Prostate gland (tissue), 2 donors: ENCODE measurements at regions not wholly inside any gene's neighbourhood (a gene's known extent, or its start where the extent isn't known, plus 50 kb on each side); places are given as distances from the start of the nearest gene placed in this dataset.

ENCODE experiments used
- DNase-seq: peaks from one replicate; pipeline ENCODE4 v3.0.0-alpha.2; 2019; ENCODE audit warnings: low spot score
- H3K27ac ChIP-seq, 2 donors: fragments of 200-600 bp; sonication (generic); 2 replicates each; pipeline ENCODE4 v1.5.1; 2017 to 2019
- H3K27me3 ChIP-seq: fragments of 200-600 bp; sonication (generic); replicated peaks from 2 replicates; pipeline ENCODE4 v1.5.1; 2019; ENCODE audit not compliant: insufficient read depth
- H3K36me3 ChIP-seq, 2 donors: fragments of 200-600 bp; sonication (generic); 1 replicate in 1 of 2; 2 replicates in 1 of 2; pipeline versions ENCODE4 v1.5.1 to v1.8.1; 2017 to 2019
- H3K4me1 ChIP-seq: fragments of 200-600 bp; sonication (generic); replicated peaks from 2 replicates; pipeline ENCODE4 v1.5.1; 2019
- H3K4me3 ChIP-seq, 2 donors: fragments of 200-600 bp; sonication (generic); 2 replicates each; pipeline ENCODE4 v1.5.1; 2017 to 2019
- H3K9me3 ChIP-seq: fragments of 200-600 bp; sonication (generic); 2 replicates; pipeline ENCODE4 v1.5.1; 2017
- POLR2A ChIP-seq: fragments of 450-650 bp; IDR thresholded peaks from one replicate; pipeline ENCODE4 v1.6.1; 2016; ENCODE audit warnings: antibody characterized with exemption, mild to moderate bottlenecking
- POLR2AphosphoS5 ChIP-seq: sonication (generic); formaldehyde crosslinking; IDR thresholded peaks from one replicate; pipeline ENCODE4 v1.6.1; 2017; ENCODE audit warnings: antibody characterized with exemption
- WGBS: methylation state at CpG from one replicate; pipeline ENCODE4 v1.1.5; 2018; 5-methylcytosine and 5-hydroxymethylcytosine counted together
- intact Hi-C: fragments of 100-400 bp; cut with DNase I; formaldehyde crosslinking; loops from one replicate; pipeline ENCODE4 v1.14.2; 2022
- TF ChIP-seq, protein P1 (sequence below), 4 experiments: fragments of 200-600 bp in 2 of 4; fragments of 450-650 bp in 2 of 4; sonication (generic) in 2 of 4; IDR thresholded peaks; 1 replicate in 3 of 4; 2 replicates in 1 of 4; pipeline ENCODE4 v1.5.1; 2016 to 2019; ENCODE audit warnings: antibody characterized with exemption in 4 of 4, mild to moderate bottlenecking in 2 of 4, moderate library complexity in 2 of 4

- Histone ChIP-seq H3K27ac (no peak overlapping the region), H3K4me3 (no peak overlapping the region), H3K27me3 (no peaks in the 10 kb centered on the region), H3K9me3 (no peaks in the 10 kb centered on the region), H3K4me1 (no peaks in the 10 kb centered on the region), H3K36me3 (no peaks in the 10 kb centered on the region)
- TF ChIP-seq, protein P1, sequence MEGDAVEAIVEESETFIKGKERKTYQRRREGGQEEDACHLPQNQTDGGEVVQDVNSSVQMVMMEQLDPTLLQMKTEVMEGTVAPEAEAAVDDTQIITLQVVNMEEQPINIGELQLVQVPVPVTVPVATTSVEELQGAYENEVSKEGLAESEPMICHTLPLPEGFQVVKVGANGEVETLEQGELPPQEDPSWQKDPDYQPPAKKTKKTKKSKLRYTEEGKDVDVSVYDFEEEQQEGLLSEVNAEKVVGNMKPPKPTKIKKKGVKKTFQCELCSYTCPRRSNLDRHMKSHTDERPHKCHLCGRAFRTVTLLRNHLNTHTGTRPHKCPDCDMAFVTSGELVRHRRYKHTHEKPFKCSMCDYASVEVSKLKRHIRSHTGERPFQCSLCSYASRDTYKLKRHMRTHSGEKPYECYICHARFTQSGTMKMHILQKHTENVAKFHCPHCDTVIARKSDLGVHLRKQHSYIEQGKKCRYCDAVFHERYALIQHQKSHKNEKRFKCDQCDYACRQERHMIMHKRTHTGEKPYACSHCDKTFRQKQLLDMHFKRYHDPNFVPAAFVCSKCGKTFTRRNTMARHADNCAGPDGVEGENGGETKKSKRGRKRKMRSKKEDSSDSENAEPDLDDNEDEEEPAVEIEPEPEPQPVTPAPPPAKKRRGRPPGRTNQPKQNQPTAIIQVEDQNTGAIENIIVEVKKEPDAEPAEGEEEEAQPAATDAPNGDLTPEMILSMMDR (IDR thresholded peaks at IDR 0.05): no peak
- TF ChIP-seq POLR2A (no peak), POLR2AphosphoS5 (no peak)
- 41% methylated on average over 1 of the region's 1 CpG for WGBS
- intact Hi-C loops: no loop called here
- no peak for DNase-seq
Measured at GRCh38 chr5:167888393-167888792, 403.1 kb upstream of the WWC1 start.

GRCh38 chr5:167889276-167889675, 402.2 kb upstream of the WWC1 start:
- H3K4me1 ChIP-seq: no peaks in the 10 kb centered on the region
- H3K27me3 ChIP-seq: no peaks in the 10 kb centered on the region
- H3K9me3 ChIP-seq: no peaks in the 10 kb centered on the region
- H3K27ac ChIP-seq: no peak overlapping the region
- TF ChIP-seq, protein P1 (IDR thresholded peaks at IDR 0.05): no peak
- H3K36me3 ChIP-seq: no peaks in the 10 kb centered on the region
- intact Hi-C loops: no loop called here
- DNase-seq: no peak
- no peak overlapping the region for H3K4me3 ChIP-seq
- WGBS: 74% methylated on average over 9 of the region's 9 CpGs

DNA sequence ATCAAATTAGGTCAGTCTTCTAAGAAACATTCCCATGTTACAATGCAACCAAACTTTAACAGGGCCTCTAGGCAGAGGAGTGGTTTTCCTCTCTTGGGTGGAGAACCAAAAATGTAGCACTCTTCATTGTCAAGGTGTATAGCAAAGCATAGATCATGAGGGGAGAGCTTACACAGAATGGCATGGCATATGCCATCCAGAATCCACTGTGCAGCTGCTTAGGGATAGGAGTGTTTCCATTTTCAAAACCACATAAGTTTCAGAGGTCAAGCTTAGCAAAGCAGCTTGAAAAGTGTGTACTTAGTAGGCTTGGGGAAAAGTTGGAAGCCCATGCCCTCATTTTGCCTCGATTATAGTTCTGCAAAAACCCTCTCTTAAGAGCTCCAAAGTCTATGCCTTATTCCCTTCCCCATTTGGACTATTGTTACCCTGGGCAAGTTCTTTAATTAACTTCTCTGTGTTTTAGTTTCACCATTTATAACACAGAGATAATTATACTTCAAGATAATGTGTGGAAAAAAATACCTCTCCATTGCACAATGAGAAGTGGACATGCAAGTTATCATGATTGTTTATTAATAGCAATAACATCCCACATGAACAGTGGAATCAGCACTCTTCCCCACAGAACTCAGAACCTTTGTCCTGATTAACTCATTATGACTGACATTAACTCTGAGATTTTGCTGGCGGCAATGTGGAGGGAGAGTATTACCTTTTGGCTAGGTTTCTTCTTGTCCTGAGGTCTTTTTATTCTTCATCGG, 398.9 kb upstream of the WWC1 start:
- Histone ChIP-seq H3K27ac (no peak overlapping the region), H3K4me3 (no peak overlapping the region), H3K36me3 (no peaks in the 10 kb centered on the region), H3K9me3 (no peaks in the 10 kb centered on the region), H3K27me3 (no peaks in the 10 kb centered on the region), H3K4me1 (no peaks in the 10 kb centered on the region)
- intact Hi-C loops: no loop called here
- WGBS: 90% methylated on average over 3 of the region's 3 CpGs
- TF ChIP-seq POLR2A: no peak
- TF ChIP-seq POLR2AphosphoS5: no peak
- TF ChIP-seq, protein P1 (IDR thresholded peaks at IDR 0.05): no peak
- no peak for DNase-seq

DNA sequence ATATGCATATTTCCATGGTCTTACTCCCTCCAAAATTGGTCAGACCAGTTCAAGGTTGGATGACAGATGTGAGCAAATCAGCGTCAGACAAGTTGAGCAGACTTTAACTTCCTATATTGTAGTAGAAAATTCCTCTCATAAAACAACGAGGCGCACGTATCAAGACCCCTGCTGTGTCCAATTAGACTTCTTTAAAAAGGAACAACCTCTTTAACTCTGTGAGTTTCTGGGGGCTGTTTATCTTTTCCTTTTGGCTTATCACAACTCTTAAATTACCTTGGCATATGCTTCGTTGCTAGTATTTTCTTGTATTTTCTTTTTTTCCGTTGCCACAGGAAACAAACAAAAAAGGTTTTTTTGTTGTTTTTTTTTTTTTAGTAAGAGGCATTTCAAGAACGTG, 398.2 kb upstream of the WWC1 start:
- no peak overlapping the region for H3K27ac ChIP-seq
- no peak for TF ChIP-seq POLR2A
- TF ChIP-seq, protein P1 (IDR thresholded peaks at IDR 0.05): no peak
- intact Hi-C loops: no loop called here
- no peak overlapping the region for H3K4me3 ChIP-seq
- WGBS: 80% methylated on average over 7 of the region's 7 CpGs
- H3K9me3 ChIP-seq: no peaks in the 10 kb centered on the region
- no peaks in the 10 kb centered on the region for H3K4me1 ChIP-seq
- DNase-seq: no peak
- H3K27me3 ChIP-seq: no peaks in the 10 kb centered on the region
- H3K36me3 ChIP-seq: no peaks in the 10 kb centered on the region

DNA sequence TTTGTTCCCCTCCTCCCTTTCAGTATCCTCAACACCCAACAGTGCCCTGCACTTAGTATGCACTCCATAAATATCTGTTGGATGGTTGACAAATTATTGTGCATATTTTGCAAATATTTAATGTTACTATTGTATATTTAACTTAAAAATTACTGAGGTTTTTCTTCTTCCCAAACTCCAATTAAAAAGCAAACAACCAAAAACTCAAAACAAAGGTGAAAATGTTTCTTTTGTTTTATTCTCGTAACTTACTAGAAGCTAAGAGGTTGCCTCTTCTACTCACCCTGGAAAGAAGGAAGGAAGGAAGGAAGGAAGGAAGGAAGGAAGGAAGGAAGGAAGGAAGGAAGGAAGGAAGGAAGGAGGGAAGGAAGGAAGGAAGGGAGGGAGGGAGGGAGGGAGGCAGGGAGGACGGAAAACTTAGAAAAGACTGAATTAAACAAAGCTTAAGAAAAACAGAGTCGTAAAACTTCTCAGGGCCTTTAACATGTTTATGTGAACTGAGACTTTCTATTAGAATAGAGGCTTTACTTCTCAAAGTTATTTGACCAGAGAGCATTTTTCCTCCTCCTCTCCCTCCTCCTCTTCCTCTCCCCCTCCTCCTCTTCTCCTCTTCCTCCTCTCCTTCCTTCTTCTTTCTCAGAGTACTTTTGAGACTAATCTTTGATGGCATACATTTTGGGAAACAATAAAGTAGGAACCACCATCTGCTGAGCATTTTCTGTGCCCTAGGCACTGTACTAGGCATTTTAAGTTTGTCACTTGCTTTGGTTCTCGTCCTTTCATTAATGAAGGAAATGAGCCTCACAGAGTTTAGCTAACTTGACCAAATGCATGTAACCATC, 396.6 kb upstream of the WWC1 start:
- Histone ChIP-seq H3K36me3 (no peaks in the 10 kb centered on the region), H3K27ac (no peak overlapping the region), H3K9me3 (no peaks in the 10 kb centered on the region), H3K4me3 (no peak overlapping the region), H3K4me1 (no peaks in the 10 kb centered on the region), H3K27me3 (no peaks in the 10 kb centered on the region)
- intact Hi-C loops: no loop called here
- TF ChIP-seq, protein P1 (IDR thresholded peaks at IDR 0.05): no peak
- TF ChIP-seq POLR2A (no peak), POLR2AphosphoS5 (no peak)
- WGBS: 85% methylated on average over 4 of the region's 4 CpGs
- no peak for DNase-seq
